ENCODE measurements at regions not wholly inside any gene's neighbourhood (a gene's known extent, or its start where the extent isn't known, plus 50 kb on each side); places are given as distances from the start of the nearest gene placed in this dataset.
"Not testable (repeated sequence)": the region's sequence is repeated elsewhere in the genome, so short reads cannot be mapped to it uniquely, and the experiment has no call there.

DNA sequence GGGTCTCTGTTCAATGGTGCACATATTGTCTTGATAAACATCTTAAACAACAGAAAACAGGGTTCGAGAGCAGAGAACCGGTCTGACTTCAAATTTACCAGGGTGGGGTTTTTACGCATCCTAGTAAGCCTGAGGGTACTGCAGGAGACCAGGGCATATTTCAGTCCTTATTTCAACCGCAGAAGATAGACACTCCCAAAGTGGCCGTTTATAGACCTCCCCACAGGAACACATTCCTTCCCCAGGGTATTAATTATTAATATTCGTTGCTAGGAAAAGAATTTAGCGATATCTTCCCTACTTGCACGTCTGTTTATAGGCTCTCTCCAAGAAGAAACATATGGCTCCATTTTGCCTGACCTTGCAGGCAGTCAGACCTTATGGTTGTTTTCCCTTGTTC is 1063.2 kb downstream of the DNAJB9 start:
- DNase-seq; H3K4me1 ChIP-seq (ENCODE audit: control insufficient read depth in 1 of 2, insufficient read depth in 2 of 2, low read length in 2 of 2); H3K4me3 ChIP-seq (ENCODE audit: low read length in 2 of 2); intact Hi-C loops (cut with DNase I); H3K9me3 ChIP-seq (ENCODE audit: control insufficient read depth, low read length); H3K27me3 ChIP-seq (ENCODE audit: control insufficient read depth in 1 of 2, insufficient read depth in 2 of 2, low read length in 1 of 2); H3K36me3 ChIP-seq (ENCODE audit: control insufficient read depth in 1 of 2, insufficient read depth in 2 of 2, low read length in 1 of 2); ATAC-seq (ENCODE audit: low FRiP score); H3K27ac ChIP-seq (ENCODE audit: low read depth in 1 of 2, low read length in 2 of 2): not testable (repeated sequence)
- WGBS, 2 donors = 83 to 85% methylated on average over 8 of the region's 8 CpGs

DNA sequence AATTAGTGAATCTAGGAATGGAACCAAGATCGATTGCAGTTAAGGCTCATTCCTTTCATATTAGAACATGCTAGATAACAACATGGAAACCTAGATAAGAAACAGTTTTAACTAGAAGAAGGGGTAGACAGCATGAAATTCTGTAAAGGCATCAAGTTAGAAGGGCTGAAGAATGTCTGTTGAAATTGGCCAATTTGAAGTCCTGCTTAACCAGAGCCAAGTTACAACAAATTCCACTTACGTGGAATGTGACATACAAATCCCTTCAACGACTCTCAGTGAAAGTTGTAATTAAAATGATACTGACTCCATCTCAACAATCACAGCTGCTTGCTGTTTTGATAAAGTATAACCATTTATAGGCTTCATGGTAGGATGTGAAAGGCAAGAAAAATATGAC is 1065.7 kb downstream of the DNAJB9 start:
- Histone ChIP-seq H3K4me1 (ENCODE audit: control insufficient read depth in 1 of 2, insufficient read depth in 2 of 2, low read length in 2 of 2) (no peaks in the 10 kb centered on the region), H3K4me3 (ENCODE audit: low read length in 2 of 2) (no peak overlapping the region), H3K36me3 (ENCODE audit: control insufficient read depth in 1 of 2, insufficient read depth in 2 of 2, low read length in 1 of 2) (no peaks in the 10 kb centered on the region), H3K9me3 (ENCODE audit: control insufficient read depth, low read length) (no peaks in the 10 kb centered on the region), H3K27me3 (ENCODE audit: control insufficient read depth in 1 of 2, insufficient read depth in 2 of 2, low read length in 1 of 2) (no peaks in the 10 kb centered on the region), H3K27ac (ENCODE audit: low read depth in 1 of 2, low read length in 2 of 2) (no peak overlapping the region)
- DNase-seq (no peak), ATAC-seq (ENCODE audit: low FRiP score) (no peak)
- intact Hi-C loops (cut with DNase I) = no loop called here
- WGBS, 2 donors = 30 to 31% methylated on average over 3 of the region's 3 CpGs

DNA sequence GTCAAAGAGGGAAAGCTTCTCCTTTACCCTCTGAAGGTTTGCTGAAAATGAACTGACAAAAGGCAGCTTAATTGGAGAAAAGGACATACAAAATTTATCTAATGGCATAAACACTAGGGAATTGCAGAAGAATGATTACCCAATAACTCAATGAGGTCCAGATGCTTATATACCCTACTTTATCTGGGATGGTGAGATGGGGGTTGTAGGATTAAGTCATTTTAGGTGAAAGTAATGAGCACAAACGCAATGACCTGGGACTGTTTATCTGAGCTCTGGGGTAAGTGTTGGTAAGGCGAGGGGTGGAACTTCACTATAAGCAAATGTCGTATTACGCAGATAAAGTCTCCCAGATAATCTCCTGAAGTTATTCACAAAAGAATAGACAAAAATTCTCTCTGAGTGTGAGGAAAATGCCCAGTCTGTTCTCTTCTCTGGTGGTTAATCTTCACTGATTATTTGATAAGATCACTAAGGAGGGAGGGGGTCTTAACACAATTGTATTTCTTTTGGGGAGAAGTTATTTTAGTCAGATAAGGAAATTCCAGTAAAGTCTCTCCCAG is 1067.8 kb downstream of the DNAJB9 start:
- no peak for ATAC-seq (ENCODE audit: low FRiP score)
- DNase-seq = no peak
- Histone ChIP-seq H3K9me3 (ENCODE audit: control insufficient read depth, low read length) (no peaks in the 10 kb centered on the region), H3K4me3 (ENCODE audit: low read length in 2 of 2) (no peak overlapping the region), H3K27ac (ENCODE audit: low read depth in 1 of 2, low read length in 2 of 2) (no peak overlapping the region), H3K36me3 (ENCODE audit: control insufficient read depth in 1 of 2, insufficient read depth in 2 of 2, low read length in 1 of 2) (no peaks in the 10 kb centered on the region), H3K4me1 (ENCODE audit: control insufficient read depth in 1 of 2, insufficient read depth in 2 of 2, low read length in 2 of 2) (no peaks in the 10 kb centered on the region), H3K27me3 (ENCODE audit: control insufficient read depth in 1 of 2, insufficient read depth in 2 of 2, low read length in 1 of 2) (no peaks in the 10 kb centered on the region)
- WGBS, 2 donors = 81 to 86% methylated on average over 4 of the region's 4 CpGs
- intact Hi-C loops (cut with DNase I) = no loop called here

DNA sequence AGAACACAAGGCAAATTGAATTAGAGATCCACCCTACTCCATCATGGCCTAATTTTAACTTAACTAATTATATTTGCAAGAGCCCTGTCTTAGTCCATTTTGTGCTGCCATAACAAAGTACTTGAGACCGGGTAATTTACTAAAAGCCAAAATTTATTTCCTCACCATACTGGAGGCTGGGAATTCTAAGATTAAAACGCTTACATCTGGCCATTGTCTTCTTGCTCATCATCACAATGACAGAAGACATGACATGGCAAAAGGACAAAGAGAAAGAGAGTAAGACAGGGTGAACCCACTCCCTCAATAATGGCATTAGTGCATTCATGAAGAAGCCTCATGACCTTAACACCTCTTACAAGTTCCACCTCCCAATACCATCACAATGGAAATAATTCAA is 1068.6 kb downstream of the DNAJB9 start:
- no peaks in the 10 kb centered on the region for H3K36me3 ChIP-seq (ENCODE audit: control insufficient read depth in 1 of 2, insufficient read depth in 2 of 2, low read length in 1 of 2)
- H3K4me1 ChIP-seq (ENCODE audit: control insufficient read depth in 1 of 2, insufficient read depth in 2 of 2, low read length in 2 of 2) = no peaks in the 10 kb centered on the region
- H3K9me3 ChIP-seq (ENCODE audit: control insufficient read depth, low read length) = no peaks in the 10 kb centered on the region
- intact Hi-C loops (cut with DNase I) = no loop called here
- DNase-seq (no peak), ATAC-seq (ENCODE audit: low FRiP score) (no peak)
- H3K27me3 ChIP-seq (ENCODE audit: control insufficient read depth in 1 of 2, insufficient read depth in 2 of 2, low read length in 1 of 2) = no peaks in the 10 kb centered on the region
- no peak overlapping the region for H3K27ac ChIP-seq (ENCODE audit: low read depth in 1 of 2, low read length in 2 of 2)
- 82% methylated on average over 2 of the region's 2 CpGs for WGBS, 2 donors
- H3K4me3 ChIP-seq (ENCODE audit: low read length in 2 of 2) = no peak overlapping the region

DNA sequence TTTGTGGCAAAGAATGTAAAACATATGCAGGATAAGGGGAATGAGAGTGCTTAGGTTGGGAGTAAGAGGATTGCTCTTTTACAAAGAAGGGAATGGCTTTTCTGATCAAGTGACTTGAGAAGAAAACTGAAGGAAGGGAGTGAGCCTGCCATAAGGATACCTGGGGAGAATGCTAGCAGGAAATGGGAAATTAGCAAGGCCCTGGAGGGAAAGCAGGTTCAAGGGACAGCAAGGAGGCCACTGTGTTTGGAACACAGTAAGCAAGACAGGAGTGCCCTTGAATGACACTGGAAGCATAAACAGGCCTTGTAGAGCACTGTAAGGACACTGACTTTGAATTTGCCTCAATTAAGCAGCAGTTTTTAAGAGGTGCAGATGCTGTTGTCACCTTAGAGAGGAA is 1069.9 kb downstream of the DNAJB9 start:
- Histone ChIP-seq H3K27me3 (ENCODE audit: control insufficient read depth in 1 of 2, insufficient read depth in 2 of 2, low read length in 1 of 2) (no peaks in the 10 kb centered on the region), H3K4me1 (ENCODE audit: control insufficient read depth in 1 of 2, insufficient read depth in 2 of 2, low read length in 2 of 2) (no peaks in the 10 kb centered on the region), H3K27ac (ENCODE audit: low read depth in 1 of 2, low read length in 2 of 2) (no peak overlapping the region), H3K36me3 (ENCODE audit: control insufficient read depth in 1 of 2, insufficient read depth in 2 of 2, low read length in 1 of 2) (no peaks in the 10 kb centered on the region), H3K4me3 (ENCODE audit: low read length in 2 of 2) (no peak overlapping the region), H3K9me3 (ENCODE audit: control insufficient read depth, low read length) (no peaks in the 10 kb centered on the region)
- ATAC-seq (ENCODE audit: low FRiP score) (no peak), DNase-seq (no peak)
- intact Hi-C loops (cut with DNase I) = no loop called here

DNA sequence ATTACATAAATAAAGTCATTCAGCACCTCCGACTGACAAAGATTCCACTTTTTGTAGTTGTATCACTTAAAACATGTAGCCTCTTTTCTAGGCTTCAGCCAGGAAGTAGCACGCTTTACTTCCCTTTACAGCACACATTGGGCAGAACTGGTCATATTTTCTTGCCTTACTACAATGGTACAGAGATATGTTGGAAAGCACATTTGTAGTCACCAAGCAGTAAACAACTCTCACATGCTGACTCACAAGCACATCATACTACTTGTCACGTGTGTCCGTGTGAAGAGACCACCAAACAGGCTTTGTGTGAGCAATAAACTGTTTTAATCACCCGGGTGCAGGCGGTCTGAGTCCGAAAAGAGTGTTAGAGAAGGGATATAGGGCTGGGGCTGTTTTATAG is 1071.8 kb downstream of the DNAJB9 start:
- no peak overlapping the region for H3K4me3 ChIP-seq (ENCODE audit: low read length in 2 of 2)
- intact Hi-C loops (cut with DNase I) = no loop called here
- WGBS, 2 donors = 90 to 92% methylated on average over 7 of the region's 7 CpGs
- DNase-seq = no peak
- no peaks in the 10 kb centered on the region for H3K9me3 ChIP-seq (ENCODE audit: control insufficient read depth, low read length)
- H3K27me3 ChIP-seq (ENCODE audit: control insufficient read depth in 1 of 2, insufficient read depth in 2 of 2, low read length in 1 of 2) = no peaks in the 10 kb centered on the region
- H3K4me1 ChIP-seq (ENCODE audit: control insufficient read depth in 1 of 2, insufficient read depth in 2 of 2, low read length in 2 of 2) = no peaks in the 10 kb centered on the region
- H3K27ac ChIP-seq (ENCODE audit: low read depth in 1 of 2, low read length in 2 of 2) = no peak overlapping the region
- H3K36me3 ChIP-seq (ENCODE audit: control insufficient read depth in 1 of 2, insufficient read depth in 2 of 2, low read length in 1 of 2) = no peaks in the 10 kb centered on the region
- no peak for ATAC-seq (ENCODE audit: low FRiP score)

DNA sequence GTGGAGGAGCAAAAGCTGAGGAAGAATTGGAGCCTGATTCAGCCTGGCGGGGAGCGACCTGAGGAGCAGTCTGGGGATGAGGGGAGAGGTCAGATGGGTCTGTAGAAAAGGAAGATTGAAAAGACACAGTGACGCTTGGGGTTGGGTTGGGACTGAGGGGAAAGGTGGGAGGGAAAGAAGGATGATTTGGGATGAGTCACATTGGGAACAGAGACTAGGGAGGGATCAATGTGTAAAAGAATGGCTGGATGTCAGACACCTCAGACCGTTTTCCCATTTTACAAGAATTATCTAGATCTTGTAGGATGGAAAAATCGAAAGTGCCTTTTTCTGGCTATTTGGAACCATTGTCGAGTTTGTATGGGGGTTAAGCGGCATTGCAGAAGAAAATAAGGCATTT is 1076.5 kb downstream of the DNAJB9 start:
- ATAC-seq (ENCODE audit: low FRiP score) (no peak), DNase-seq (no peak)
- H3K27me3 ChIP-seq (ENCODE audit: control insufficient read depth in 1 of 2, insufficient read depth in 2 of 2, low read length in 1 of 2) = no peaks in the 10 kb centered on the region
- no peaks in the 10 kb centered on the region for H3K4me1 ChIP-seq (ENCODE audit: control insufficient read depth in 1 of 2, insufficient read depth in 2 of 2, low read length in 2 of 2)
- no peak overlapping the region for H3K4me3 ChIP-seq (ENCODE audit: low read length in 2 of 2)
- peaks cover 1% of the 10 kb centered on the region for H3K9me3 ChIP-seq (ENCODE audit: control insufficient read depth, low read length)
- 93 to 96% methylated on average over 7 of the region's 7 CpGs for WGBS, 2 donors
- H3K36me3 ChIP-seq (ENCODE audit: control insufficient read depth in 1 of 2, insufficient read depth in 2 of 2, low read length in 1 of 2) = no peaks in the 10 kb centered on the region
- H3K27ac ChIP-seq (ENCODE audit: low read depth in 1 of 2, low read length in 2 of 2) = no peak overlapping the region
- intact Hi-C loops (cut with DNase I) = no loop called here

DNA sequence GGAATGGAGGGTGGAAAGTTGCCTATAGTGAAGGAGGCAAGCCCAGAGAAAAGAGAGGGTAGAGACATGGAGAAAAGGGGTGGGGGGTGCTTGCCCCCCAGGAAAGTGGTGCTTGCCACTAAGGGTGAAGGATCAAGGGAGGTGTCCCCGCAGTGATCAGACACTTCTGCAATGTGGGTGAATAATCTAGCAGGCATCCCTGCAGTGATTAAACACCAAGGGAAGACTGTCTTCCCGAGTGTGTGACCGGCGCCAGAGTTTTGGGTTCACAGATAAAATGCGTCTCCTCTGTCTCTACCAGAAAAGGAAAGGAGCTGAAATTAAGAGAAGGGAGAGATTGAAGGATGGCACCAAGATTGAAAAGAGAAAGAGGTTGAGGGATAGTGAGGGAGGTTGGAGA is 1076.9 kb downstream of the DNAJB9 start:
- H3K36me3 ChIP-seq (ENCODE audit: control insufficient read depth in 1 of 2, insufficient read depth in 2 of 2, low read length in 1 of 2); H3K27me3 ChIP-seq (ENCODE audit: control insufficient read depth in 1 of 2, insufficient read depth in 2 of 2, low read length in 1 of 2); H3K4me3 ChIP-seq (ENCODE audit: low read length in 2 of 2); DNase-seq; intact Hi-C loops (cut with DNase I); H3K27ac ChIP-seq (ENCODE audit: low read depth in 1 of 2, low read length in 2 of 2); H3K9me3 ChIP-seq (ENCODE audit: control insufficient read depth, low read length); ATAC-seq (ENCODE audit: low FRiP score); H3K4me1 ChIP-seq (ENCODE audit: control insufficient read depth in 1 of 2, insufficient read depth in 2 of 2, low read length in 2 of 2): not testable (repeated sequence)
- 83 to 84% methylated on average over 5 of the region's 5 CpGs for WGBS, 2 donors

DNA sequence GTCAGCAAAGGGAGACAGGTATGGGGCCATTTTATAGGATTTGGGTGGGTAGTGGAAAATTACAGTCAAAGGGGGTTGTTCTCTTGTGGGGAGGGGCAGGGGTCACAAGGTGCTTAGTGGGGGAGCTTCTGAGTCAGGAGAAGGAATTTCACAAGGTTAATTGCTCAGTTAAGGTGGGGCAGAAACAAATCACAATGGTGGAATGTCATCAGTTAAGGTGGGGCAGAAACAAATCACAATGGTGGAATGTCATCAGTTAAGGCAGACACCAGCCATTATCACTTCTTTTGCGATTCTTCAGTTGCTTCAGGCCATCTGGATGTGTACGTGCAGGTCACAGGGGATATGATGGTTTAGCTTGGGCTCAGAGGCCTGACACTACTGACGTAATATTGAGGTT is 1077.6 kb downstream of the DNAJB9 start:
- H3K4me3 ChIP-seq (ENCODE audit: low read length in 2 of 2); H3K36me3 ChIP-seq (ENCODE audit: control insufficient read depth in 1 of 2, insufficient read depth in 2 of 2, low read length in 1 of 2); DNase-seq; H3K27ac ChIP-seq (ENCODE audit: low read depth in 1 of 2, low read length in 2 of 2); intact Hi-C loops (cut with DNase I); H3K9me3 ChIP-seq (ENCODE audit: control insufficient read depth, low read length); H3K4me1 ChIP-seq (ENCODE audit: control insufficient read depth in 1 of 2, insufficient read depth in 2 of 2, low read length in 2 of 2); ATAC-seq (ENCODE audit: low FRiP score); H3K27me3 ChIP-seq (ENCODE audit: control insufficient read depth in 1 of 2, insufficient read depth in 2 of 2, low read length in 1 of 2): not testable (repeated sequence)
- 77% methylated on average over 3 of the region's 3 CpGs for WGBS, 2 donors
